ENCODE measurements at regions not wholly inside any gene's neighbourhood (a gene's known extent, or its start where the extent isn't known, plus 50 kb on each side); places are given as distances from the start of the nearest gene placed in this dataset.

DNA sequence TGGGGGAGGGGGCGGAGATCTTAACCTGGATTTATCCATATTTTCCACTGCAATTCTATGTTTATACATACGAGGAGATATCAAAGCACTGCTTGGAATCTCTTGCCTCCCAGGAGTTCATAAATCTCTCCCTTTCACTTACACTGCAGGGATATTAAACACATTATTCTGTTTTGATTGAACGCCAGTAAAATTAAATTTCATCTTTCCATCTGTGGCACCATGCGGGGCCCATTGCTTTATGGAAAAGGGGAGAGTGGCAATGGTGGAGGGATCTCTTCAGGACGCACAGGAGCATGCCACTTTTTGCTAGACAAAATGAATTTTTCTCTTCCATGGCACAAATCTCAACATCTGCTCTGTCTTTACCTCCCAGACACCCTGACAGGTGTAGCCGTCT is 648.0 kb upstream of the PLXNA2 start:
- no peaks in the 10 kb centered on the region for H3K4me1 ChIP-seq
- no peaks in the 10 kb centered on the region for H3K36me3 ChIP-seq
- WGBS, 2 donors, result 82 to 87% methylated on average over 6 of the region's 6 CpGs
- H3K27me3 ChIP-seq, result no peaks in the 10 kb centered on the region
- H3K27ac ChIP-seq, result no peak overlapping the region
- no peak for TF ChIP-seq POLR2A (IDR thresholded peaks at IDR 0.05)
- H3K4me3 ChIP-seq, result no peak overlapping the region
- no peak for DNase-seq
- H3K9me3 ChIP-seq, result no peaks in the 10 kb centered on the region
- intact Hi-C loops (cut with DNase I), result no loop called here

GRCh38 chr1:208893251-208893650 is 649.1 kb upstream of the PLXNA2 start:
- TF ChIP-seq EP300 (IDR thresholded peaks at IDR 0.05) (no peak), POLR2A (IDR thresholded peaks at IDR 0.05) (no peak), CTCF (IDR thresholded peaks at IDR 0.05) (no peak), POLR2AphosphoS5 (IDR thresholded peaks at IDR 0.05) (no peak)
- H3K27ac ChIP-seq, result no peak overlapping the region
- H3K4me3 ChIP-seq, result no peak overlapping the region
- no peaks in the 10 kb centered on the region for H3K27me3 ChIP-seq
- intact Hi-C loops (cut with DNase I), result no loop called here
- H3K9me3 ChIP-seq, result no peaks in the 10 kb centered on the region
- no peaks in the 10 kb centered on the region for H3K4me1 ChIP-seq
- DNase-seq, result no peak
- 51 to 74% methylated on average over 3 of the region's 3 CpGs for WGBS, 2 donors
- H3K36me3 ChIP-seq, result no peaks in the 10 kb centered on the region

- Histone ChIP-seq H3K4me1 (no peaks in the 10 kb centered on the region), H3K27me3 (no peaks in the 10 kb centered on the region), H3K27ac (no peak overlapping the region), H3K9me3 (no peaks in the 10 kb centered on the region), H3K4me3 (no peak overlapping the region), H3K36me3 (no peaks in the 10 kb centered on the region)
- WGBS, 2 donors, result 97 to 98% methylated on average over 1 of the region's 1 CpG
- TF ChIP-seq POLR2AphosphoS5 (IDR thresholded peaks at IDR 0.05) (no peak), POLR2A (IDR thresholded peaks at IDR 0.05) (no peak), EP300 (IDR thresholded peaks at IDR 0.05) (no peak), CTCF (IDR thresholded peaks at IDR 0.05) (no peak)
- no peak for DNase-seq
- intact Hi-C loops (cut with DNase I), result no loop called here
Measured at GRCh38 chr1:208895181-208895580, 651.0 kb upstream of the PLXNA2 start.

DNA sequence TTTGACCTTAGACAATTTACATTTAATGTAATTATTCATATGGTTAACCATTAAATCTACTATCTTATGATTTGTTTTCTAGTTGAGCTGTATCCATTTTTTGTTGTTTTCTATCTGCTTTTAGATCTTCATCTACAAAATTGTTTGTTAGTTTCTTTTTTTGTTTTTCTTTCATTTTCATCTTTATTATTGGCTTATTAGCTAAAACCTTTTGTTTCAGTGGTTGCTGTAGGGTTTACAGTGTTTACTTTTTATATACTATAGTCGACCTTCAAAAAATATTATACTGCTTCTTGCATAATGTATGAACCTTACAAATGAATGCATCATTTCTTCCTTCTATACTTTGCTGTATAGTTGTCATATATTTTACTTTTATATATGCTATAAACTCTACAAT is 651.6 kb upstream of the PLXNA2 start:
- Histone ChIP-seq H3K4me1 (no peaks in the 10 kb centered on the region), H3K27me3 (no peaks in the 10 kb centered on the region), H3K27ac (no peak overlapping the region), H3K9me3 (no peaks in the 10 kb centered on the region), H3K36me3 (no peaks in the 10 kb centered on the region), H3K4me3 (no peak overlapping the region)
- DNase-seq, result no peak
- intact Hi-C loops (cut with DNase I), result no loop called here
- WGBS, 2 donors, result 17 to 64% methylated on average over 1 of the region's 1 CpG
- TF ChIP-seq EP300 (IDR thresholded peaks at IDR 0.05) (no peak), CTCF (IDR thresholded peaks at IDR 0.05) (no peak), POLR2A (IDR thresholded peaks at IDR 0.05) (no peak), POLR2AphosphoS5 (IDR thresholded peaks at IDR 0.05) (no peak)

DNA sequence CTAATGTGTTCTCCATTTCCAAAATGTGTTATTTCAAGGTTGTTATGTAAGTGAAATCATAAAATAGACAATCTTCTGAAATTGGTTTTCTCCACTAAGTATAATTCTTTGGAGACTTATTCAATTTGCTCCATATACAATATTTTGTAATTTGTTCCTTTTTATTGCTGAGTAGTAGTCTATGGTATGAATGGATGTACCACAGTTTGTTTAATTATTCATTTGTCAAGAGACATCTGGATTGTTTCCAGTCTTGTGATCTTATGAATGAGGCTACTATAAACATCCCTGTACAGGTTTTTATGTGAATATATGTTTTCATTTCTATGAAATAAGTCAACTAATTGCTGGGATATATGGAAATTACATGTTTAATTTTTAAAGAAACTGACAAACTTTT is 652.6 kb upstream of the PLXNA2 start:
- H3K27ac ChIP-seq, result no peak overlapping the region
- H3K27me3 ChIP-seq, result no peaks in the 10 kb centered on the region
- intact Hi-C loops (cut with DNase I), result no loop called here
- DNase-seq, result no peak
- TF ChIP-seq EP300 (IDR thresholded peaks at IDR 0.05) (no peak), POLR2AphosphoS5 (IDR thresholded peaks at IDR 0.05) (no peak), CTCF (IDR thresholded peaks at IDR 0.05) (no peak), POLR2A (IDR thresholded peaks at IDR 0.05) (no peak)
- H3K4me3 ChIP-seq, result no peak overlapping the region
- H3K4me1 ChIP-seq, result no peaks in the 10 kb centered on the region
- H3K9me3 ChIP-seq, result no peaks in the 10 kb centered on the region
- no peaks in the 10 kb centered on the region for H3K36me3 ChIP-seq

Measured in sigmoid colon (tissue), 6 donors.